ENCODE measurements at regions not wholly inside any gene's neighbourhood (a gene's known extent, or its start where the extent isn't known, plus 50 kb on each side); places are given as distances from the start of the nearest gene placed in this dataset.

GRCh38 chr2:234712421-234712935 lies 215.6 kb upstream of the ARL4C start:
- Mint-ChIP-seq H3K4me3 (no peak overlapping the region), H3K27me3 (ENCODE audit: low read depth) (peaks cover 3% of the 10 kb centered on the region), H3K27ac (ENCODE audit: unreplicated experiment) (no peak overlapping the region), H3K36me3 (ENCODE audit: low read depth) (no peaks in the 10 kb centered on the region), H3K4me1 (peaks cover 23% of the 10 kb centered on the region), H3K9me3 (peaks cover 3% of the 10 kb centered on the region)
- no peak for TF ChIP-seq CTCF (conservative IDR thresholded peaks at IDR 0.05)
- no peak for DNase-seq (ENCODE audit: low read depth, low spot score)

GRCh38 chr2:234711308-234711707 lies 214.4 kb upstream of the ARL4C start:
- Mint-ChIP-seq H3K4me1 (peaks cover 23% of the 10 kb centered on the region), H3K4me3 (no peak overlapping the region), H3K27ac (ENCODE audit: unreplicated experiment) (no peak overlapping the region), H3K36me3 (ENCODE audit: low read depth) (no peaks in the 10 kb centered on the region), H3K9me3 (peaks cover 3% of the 10 kb centered on the region), H3K27me3 (ENCODE audit: low read depth) (peaks cover 3% of the 10 kb centered on the region)
- no peak for DNase-seq (ENCODE audit: low read depth, low spot score)
- no peak for TF ChIP-seq CTCF (conservative IDR thresholded peaks at IDR 0.05)

GRCh38 chr2:234710587-234710986 lies 213.7 kb upstream of the ARL4C start:
- DNase-seq (ENCODE audit: low read depth, low spot score) = no peak
- no peaks in the 10 kb centered on the region for H3K36me3 Mint-ChIP-seq (ENCODE audit: low read depth)
- peaks cover 3% of the 10 kb centered on the region for H3K9me3 Mint-ChIP-seq
- no peak for TF ChIP-seq CTCF (conservative IDR thresholded peaks at IDR 0.05)
- peaks cover 23% of the 10 kb centered on the region for H3K4me1 Mint-ChIP-seq
- H3K27me3 Mint-ChIP-seq (ENCODE audit: low read depth) = peaks cover 3% of the 10 kb centered on the region
- no peak overlapping the region for H3K4me3 Mint-ChIP-seq
- no peak overlapping the region for H3K27ac Mint-ChIP-seq (ENCODE audit: unreplicated experiment)

- no peak for TF ChIP-seq CTCF (conservative IDR thresholded peaks at IDR 0.05)
- Mint-ChIP-seq H3K27me3 (ENCODE audit: low read depth) (peaks cover 3% of the 10 kb centered on the region), H3K9me3 (peaks cover 3% of the 10 kb centered on the region), H3K27ac (ENCODE audit: unreplicated experiment) (no peak overlapping the region), H3K4me1 (peaks cover 23% of the 10 kb centered on the region), H3K4me3 (no peak overlapping the region), H3K36me3 (ENCODE audit: low read depth) (no peaks in the 10 kb centered on the region)
- DNase-seq (ENCODE audit: low read depth, low spot score) = no peak
Measured at GRCh38 chr2:234710066-234710465, 213.2 kb upstream of the ARL4C start.

GRCh38 chr2:234708717-234709116 lies 211.8 kb upstream of the ARL4C start:
- H3K36me3 Mint-ChIP-seq (ENCODE audit: low read depth) = no peaks in the 10 kb centered on the region
- H3K27me3 Mint-ChIP-seq (ENCODE audit: low read depth) = peaks cover 3% of the 10 kb centered on the region
- DNase-seq (ENCODE audit: low read depth, low spot score) = no peak
- H3K9me3 Mint-ChIP-seq = peaks cover 3% of the 10 kb centered on the region
- H3K4me1 Mint-ChIP-seq = peaks cover 24% of the 10 kb centered on the region
- no peak overlapping the region for H3K4me3 Mint-ChIP-seq
- no peak overlapping the region for H3K27ac Mint-ChIP-seq (ENCODE audit: unreplicated experiment)
- no peak for TF ChIP-seq CTCF (conservative IDR thresholded peaks at IDR 0.05)

All from neural crest cell (in vitro differentiated cells).